ENCODE measurements at regions not wholly inside any gene's neighbourhood (a gene's known extent, or its start where the extent isn't known, plus 50 kb on each side); places are given as distances from the start of the nearest gene placed in this dataset.

GRCh38 chr5:67997892-67998457 lies 217.6 kb upstream of the PIK3R1 start:
- TF ChIP-seq, protein P1, sequence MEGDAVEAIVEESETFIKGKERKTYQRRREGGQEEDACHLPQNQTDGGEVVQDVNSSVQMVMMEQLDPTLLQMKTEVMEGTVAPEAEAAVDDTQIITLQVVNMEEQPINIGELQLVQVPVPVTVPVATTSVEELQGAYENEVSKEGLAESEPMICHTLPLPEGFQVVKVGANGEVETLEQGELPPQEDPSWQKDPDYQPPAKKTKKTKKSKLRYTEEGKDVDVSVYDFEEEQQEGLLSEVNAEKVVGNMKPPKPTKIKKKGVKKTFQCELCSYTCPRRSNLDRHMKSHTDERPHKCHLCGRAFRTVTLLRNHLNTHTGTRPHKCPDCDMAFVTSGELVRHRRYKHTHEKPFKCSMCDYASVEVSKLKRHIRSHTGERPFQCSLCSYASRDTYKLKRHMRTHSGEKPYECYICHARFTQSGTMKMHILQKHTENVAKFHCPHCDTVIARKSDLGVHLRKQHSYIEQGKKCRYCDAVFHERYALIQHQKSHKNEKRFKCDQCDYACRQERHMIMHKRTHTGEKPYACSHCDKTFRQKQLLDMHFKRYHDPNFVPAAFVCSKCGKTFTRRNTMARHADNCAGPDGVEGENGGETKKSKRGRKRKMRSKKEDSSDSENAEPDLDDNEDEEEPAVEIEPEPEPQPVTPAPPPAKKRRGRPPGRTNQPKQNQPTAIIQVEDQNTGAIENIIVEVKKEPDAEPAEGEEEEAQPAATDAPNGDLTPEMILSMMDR (IDR thresholded peaks at IDR 0.05; ENCODE audit: low read depth, low read length) = no peak

GRCh38 chr5:67997148-67997547 lies 218.4 kb upstream of the PIK3R1 start:
- H3K4me3 ChIP-seq (ENCODE audit: low read depth, low read length) = no peak overlapping the region
- TF ChIP-seq, protein P1 (IDR thresholded peaks at IDR 0.05; ENCODE audit: low read depth, low read length) = no peak

More at GRCh38 chr5:67997892-67998457, 217.6 kb upstream of the PIK3R1 start:
- H3K4me3 ChIP-seq (ENCODE audit: low read depth, low read length) = no peak overlapping the region

GRCh38 chr5:67996596-67996995 lies 219.0 kb upstream of the PIK3R1 start:
- H3K4me3 ChIP-seq (ENCODE audit: low read depth, low read length) = no peak overlapping the region
- TF ChIP-seq, protein P1 (IDR thresholded peaks at IDR 0.05; ENCODE audit: low read depth, low read length) = no peak

GRCh38 chr5:67992923-67993322 lies 222.6 kb upstream of the PIK3R1 start:
- TF ChIP-seq, protein P1 (IDR thresholded peaks at IDR 0.05; ENCODE audit: low read depth, low read length) = no peak
- H3K4me3 ChIP-seq (ENCODE audit: low read depth, low read length) = no peak overlapping the region

DNA sequence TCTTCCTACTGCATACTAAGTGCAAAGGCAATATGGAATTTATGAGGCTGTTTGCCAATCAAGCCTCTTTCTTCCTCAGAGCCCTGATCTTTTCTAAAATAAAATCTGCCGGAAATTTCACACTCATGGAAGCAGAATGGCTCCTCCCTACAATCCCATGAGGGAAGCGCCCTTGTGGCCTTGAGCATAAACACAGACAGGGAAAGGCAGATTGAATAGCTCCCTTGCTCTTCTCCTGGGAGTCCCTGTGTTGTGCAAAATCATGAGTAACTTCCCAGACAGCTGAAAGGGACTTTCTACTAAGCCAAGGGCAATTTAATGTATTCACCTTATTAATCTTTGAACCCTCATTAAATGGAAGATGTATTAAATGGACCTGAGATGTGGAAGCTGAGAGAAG lies 226.1 kb upstream of the PIK3R1 start:
- no peak overlapping the region for H3K4me3 ChIP-seq (ENCODE audit: low read depth, low read length)
- TF ChIP-seq, protein P1 (IDR thresholded peaks at IDR 0.05; ENCODE audit: low read depth, low read length) = no peak

GRCh38 chr5:67986761-67987160 lies 228.8 kb upstream of the PIK3R1 start:
- TF ChIP-seq, protein P1 (IDR thresholded peaks at IDR 0.05; ENCODE audit: low read depth, low read length) = no peak
- no peak overlapping the region for H3K4me3 ChIP-seq (ENCODE audit: low read depth, low read length)

GRCh38 chr5:67985686-67986387 lies 229.7 kb upstream of the PIK3R1 start:
- H3K4me3 ChIP-seq (ENCODE audit: low read depth, low read length) = no peak overlapping the region
- TF ChIP-seq, protein P1 (IDR thresholded peaks at IDR 0.05; ENCODE audit: low read depth, low read length) = no peak
